NT2/D1 (cell line): ENCODE measurements at regions not wholly inside any gene's neighbourhood (a gene's known extent, or its start where the extent isn't known, plus 50 kb on each side); places are given as distances from the start of the nearest gene placed in this dataset.

ENCODE experiments used
- SUZ12 ChIP-seq: IDR thresholded peaks from 2 replicates; pipeline ENCODE4 v1.6.1; 2011; ENCODE audit not compliant: insufficient read length, insufficient read depth; ENCODE audit errors: extremely low read depth
- YY1 ChIP-seq: IDR thresholded peaks from 2 replicates; pipeline ENCODE4 v1.6.1; 2011; ENCODE audit not compliant: insufficient read length, insufficient read depth
- ZNF274 ChIP-seq: IDR thresholded peaks from 2 replicates; pipeline ENCODE4 v1.6.1; 2011; ENCODE audit warnings: mild to moderate bottlenecking, low read depth, low read length

DNA sequence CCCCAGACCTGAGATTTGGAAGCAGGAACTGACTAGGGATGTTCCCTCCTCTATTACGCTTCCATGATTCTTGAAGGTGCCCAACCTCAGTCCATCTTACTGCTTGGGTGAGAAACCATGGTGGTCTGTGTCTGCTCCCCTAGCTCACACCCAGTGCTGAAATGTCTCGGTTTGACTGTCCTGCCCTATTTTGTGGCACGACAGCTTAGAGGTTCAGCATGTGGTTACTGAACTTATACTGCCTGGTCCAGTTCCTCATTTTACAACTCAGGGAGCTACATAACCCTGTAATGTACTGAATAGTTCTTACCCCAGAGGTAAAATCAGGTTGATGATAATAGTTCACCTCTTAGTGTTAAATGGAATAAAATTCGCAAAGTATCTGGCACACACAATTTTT is 203.1 kb downstream of the RBM46 start:
- no peak for TF ChIP-seq YY1
- no peak for TF ChIP-seq ZNF274
- no peak for TF ChIP-seq SUZ12
